ENCODE measurements at regions not wholly inside any gene's neighbourhood (a gene's known extent, or its start where the extent isn't known, plus 50 kb on each side); places are given as distances from the start of the nearest gene placed in this dataset.

GRCh38 chr20:58103961-58104360 is 124.5 kb downstream of the ANKRD60 start:
- no peak overlapping the region for H3K27ac ChIP-seq
- TF ChIP-seq CTCF (IDR thresholded peaks at IDR 0.05): no peak

GRCh38 chr20:58103517-58103904 is 124.9 kb downstream of the ANKRD60 start:
- TF ChIP-seq CTCF (IDR thresholded peaks at IDR 0.05) (no peak), ZFX (IDR thresholded peaks at IDR 0.05; ENCODE audit: borderline replicate concordance) (no peak)
- H3K27ac ChIP-seq: no peak overlapping the region

GRCh38 chr20:58102744-58103516 is 125.5 kb downstream of the ANKRD60 start:
- H3K27ac ChIP-seq: no peak overlapping the region
- TF ChIP-seq CTCF (IDR thresholded peaks at IDR 0.05): no peak
- no peak for TF ChIP-seq ZFX (IDR thresholded peaks at IDR 0.05; ENCODE audit: borderline replicate concordance)

GRCh38 chr20:58102261-58102660 is 126.2 kb downstream of the ANKRD60 start:
- H3K27ac ChIP-seq: no peak overlapping the region
- no peak for TF ChIP-seq CTCF (IDR thresholded peaks at IDR 0.05)
- no peak for TF ChIP-seq ZFX (IDR thresholded peaks at IDR 0.05; ENCODE audit: borderline replicate concordance)

- H3K27ac ChIP-seq: no peak overlapping the region
- TF ChIP-seq ZFX (IDR thresholded peaks at IDR 0.05; ENCODE audit: borderline replicate concordance) (no peak), CTCF (IDR thresholded peaks at IDR 0.05) (no peak)
These were observed 127.6 kb downstream of the ANKRD60 start for GRCh38 chr20:58100731-58101356.

GRCh38 chr20:58099956-58100730 is 128.3 kb downstream of the ANKRD60 start:
- TF ChIP-seq ZFX (IDR thresholded peaks at IDR 0.05; ENCODE audit: borderline replicate concordance) (no peak), CTCF (IDR thresholded peaks at IDR 0.05) (no peak)
- no peak overlapping the region for H3K27ac ChIP-seq

All from 22Rv1 (cell line).